NCI-H526 treated with DMSO at 0.1 percent for 48 hours (cell line): ENCODE measurements at regions not wholly inside any gene's neighbourhood (a gene's known extent, or its start where the extent isn't known, plus 50 kb on each side); places are given as distances from the start of the nearest gene placed in this dataset.
"Not testable (repeated sequence)": the region's sequence is repeated elsewhere in the genome, so short reads cannot be mapped to it uniquely, and the experiment has no call there.

Experiments used
- DNase-seq: peaks from one replicate; lab custom pipeline; 2025; lab: John Stamatoyannopoulos, UW

DNA sequence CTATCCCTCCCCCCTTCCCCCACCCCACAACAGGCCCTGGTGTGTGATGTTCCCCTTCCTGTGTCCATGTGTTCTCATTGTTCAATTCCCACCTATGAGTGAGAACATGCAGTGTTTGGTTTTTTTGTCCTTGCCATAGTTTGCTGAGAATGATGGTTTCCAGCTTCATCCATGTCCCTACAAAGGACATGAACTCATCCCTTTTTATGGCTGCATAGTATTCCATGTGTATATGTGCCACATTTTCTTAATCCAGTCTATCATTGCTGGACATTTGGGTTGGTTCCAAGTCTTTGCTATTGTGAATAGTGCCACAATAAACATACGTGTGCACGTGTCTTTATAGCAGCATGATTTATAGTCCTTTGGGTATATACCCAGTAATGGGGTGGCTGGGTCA, 52.3 kb upstream of the MAN1A2 start:
- DNase-seq, result not testable (repeated sequence)

- no peak for DNase-seq
Observed at GRCh38 chr1:117313555-117313954, 53.7 kb upstream of the MAN1A2 start.

DNA sequence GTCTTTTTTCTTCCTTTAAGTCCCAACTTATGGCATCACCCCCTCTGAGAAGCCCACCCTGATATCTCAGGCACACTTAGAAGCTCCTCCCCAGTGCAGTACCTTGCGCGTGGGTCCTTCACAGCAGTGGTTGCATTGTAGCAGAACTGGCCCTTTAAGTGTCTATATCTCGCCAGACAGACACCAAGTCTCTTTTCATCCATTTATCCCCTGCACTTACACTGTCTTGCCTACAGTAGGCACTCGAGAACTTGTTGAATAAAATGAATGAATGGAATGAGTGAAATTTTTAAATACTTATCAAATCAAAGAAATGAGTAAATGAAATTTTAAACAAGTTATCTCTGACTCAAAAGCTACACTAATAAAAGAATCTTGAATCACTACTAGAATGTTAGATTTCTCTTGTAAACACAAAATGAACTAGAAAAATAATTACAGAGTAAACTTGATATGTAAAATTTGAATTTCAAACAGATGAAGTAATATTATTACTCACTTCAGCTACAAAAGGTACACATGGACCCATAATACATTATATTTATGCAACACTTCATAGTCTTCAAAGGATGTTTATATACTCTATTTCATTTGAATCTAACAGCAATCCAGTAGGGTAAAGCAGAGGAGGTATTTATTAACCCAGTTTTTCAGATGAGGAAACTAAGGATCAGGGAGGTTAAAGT, 54.7 kb upstream of the MAN1A2 start:
- DNase-seq, result peak; percentile 15

DNA sequence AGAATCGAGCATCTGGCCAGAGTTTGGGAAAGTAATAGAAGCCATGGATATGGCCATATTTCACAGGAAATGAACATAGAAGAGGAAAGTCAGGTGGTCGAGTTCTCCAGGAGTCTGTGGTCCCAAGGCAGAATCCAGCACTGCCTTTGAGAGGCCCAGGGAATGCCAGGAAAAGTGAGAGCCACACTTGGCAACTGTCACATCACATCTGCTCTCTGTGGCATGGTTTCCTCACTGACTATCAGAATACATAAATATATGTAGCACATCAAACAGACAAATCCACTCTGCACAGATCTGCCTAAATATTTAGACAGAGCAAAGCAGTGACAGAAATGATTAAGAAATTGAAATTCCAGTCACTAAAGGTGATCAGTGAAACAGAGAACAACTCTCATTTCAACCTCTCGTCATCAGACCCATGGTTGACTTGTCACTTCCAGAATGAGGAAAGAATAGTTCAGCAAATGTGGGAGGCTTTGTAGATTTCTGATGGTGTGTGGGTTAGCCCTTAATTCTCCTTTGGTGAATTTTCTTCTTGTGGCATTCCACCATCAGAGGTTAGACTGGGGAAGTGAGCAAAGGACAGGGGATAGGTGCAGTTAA, 58.8 kb upstream of the MAN1A2 start:
- DNase-seq, result no peak

DNA sequence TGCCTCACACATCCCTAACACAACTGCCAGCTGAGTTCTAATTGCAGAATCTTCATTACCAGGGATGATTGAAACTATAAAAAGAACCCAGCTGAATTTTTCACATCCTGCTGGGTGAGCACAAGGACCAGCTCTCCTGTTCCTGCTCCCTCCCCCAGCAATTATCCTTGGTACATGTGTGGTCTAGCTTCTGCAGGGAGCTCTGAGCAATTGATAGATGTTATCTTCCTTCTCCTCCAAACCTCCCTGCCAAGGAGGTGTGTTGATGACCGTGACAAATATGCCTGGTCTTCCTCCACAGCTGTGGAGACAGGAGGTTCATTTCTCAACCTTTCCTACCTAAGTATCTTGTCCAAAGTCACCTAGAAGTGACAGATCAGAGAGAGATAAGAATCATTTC, 65.3 kb upstream of the MAN1A2 start:
- DNase-seq, result no peak

- DNase-seq, result not testable (repeated sequence)
Observed at GRCh38 chr1:117300183-117300582, 67.1 kb upstream of the MAN1A2 start.

DNA sequence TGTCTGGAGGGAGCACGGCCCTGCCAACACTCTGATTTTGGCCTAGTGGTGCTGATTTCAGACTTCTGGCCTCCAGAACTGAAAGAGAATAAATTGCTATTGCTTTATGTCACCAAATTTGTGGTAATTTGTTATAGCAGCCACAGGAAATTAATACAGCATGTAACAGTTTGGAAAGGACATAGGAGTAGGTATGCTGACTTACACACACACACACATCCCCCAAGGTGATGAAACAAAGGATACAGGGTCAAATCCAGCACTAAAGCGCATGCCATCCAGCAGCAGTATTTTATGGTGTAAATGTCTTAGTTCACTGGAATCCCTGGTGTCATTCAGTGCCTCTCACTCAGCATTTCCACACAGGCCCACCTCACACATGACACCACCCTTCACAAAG, 72.2 kb upstream of the MAN1A2 start:
- no peak for DNase-seq

DNA sequence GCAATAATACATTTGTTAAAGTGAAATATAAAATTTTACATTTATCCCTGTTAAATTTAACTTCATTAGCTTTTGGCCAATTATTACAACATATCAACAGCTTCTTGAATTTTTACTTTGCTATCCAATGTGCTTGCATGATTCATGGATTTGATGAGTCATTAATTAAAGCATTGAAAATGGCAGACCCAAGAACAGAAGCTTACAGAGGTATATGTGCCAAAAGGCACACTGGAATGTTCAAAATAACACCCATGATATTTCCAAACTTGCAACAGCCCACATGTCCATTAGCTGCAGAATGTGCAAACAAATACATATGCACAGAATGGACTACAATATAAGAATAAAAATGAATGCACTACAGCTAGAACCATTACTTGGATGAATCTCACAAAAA, 76.4 kb upstream of the MAN1A2 start:
- DNase-seq, result no peak

GRCh38 chr1:117289316-117289870, 77.9 kb upstream of the MAN1A2 start:
- no peak for DNase-seq

- DNase-seq, result no peak
Observed at GRCh38 chr1:117286562-117286961, 75.8 kb upstream of the VTCN1 start.

DNA sequence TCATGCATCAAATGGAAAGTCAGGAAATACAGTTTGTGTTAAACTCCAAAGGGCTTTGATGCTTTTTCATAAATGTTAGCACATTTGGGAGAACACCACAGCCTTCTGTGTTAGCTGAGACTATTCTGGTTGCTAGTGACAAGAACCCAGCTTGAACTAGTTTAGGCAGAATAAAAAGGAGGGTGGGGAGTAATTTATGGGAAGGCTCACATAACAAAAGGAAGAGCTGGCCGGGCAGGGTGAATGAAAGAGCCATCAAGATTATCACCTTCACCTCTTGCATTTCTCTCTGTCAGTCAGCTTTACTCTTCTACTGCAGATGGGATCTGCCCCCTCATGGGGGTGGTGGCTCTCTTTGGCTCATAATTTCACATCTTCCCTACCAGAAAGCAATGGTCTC, 75.4 kb upstream of the VTCN1 start:
- DNase-seq, result no peak

DNA sequence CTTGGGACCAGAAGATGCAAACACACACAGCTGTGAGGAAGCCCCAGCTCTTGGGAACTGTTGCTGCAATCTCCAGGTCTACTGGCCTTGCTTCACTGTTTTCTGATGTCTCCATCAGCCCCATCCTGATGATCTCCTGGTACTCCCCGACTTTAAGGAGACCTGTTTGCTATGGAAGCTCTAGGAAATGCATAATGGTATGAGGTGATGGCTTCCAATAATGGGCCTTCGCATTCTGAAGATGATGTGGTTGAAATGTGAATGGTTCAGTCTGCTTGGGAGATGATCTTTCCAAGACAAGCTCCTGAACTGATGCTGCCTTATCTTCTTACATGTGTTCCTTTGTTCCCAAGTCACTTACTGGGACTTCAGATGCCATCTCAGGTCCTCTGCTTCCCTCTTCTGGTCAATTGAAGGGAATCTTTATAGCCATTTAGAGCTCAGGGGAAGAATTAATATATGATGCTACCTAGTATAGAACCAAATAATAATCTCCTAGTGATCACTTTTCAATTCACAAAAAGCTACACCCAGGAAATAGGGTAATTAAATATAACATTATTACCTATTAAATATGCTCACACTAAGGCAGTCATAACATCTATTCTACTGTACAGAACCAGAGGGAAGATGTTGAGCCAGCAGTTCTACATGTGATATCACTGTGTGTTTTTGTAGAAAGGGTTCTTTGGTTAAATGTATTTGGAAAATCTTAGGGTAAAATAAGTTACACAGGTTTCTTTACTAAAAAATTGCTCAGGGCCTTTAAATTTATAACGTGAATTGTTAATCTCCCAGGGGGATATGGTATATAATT, 73.9 kb upstream of the VTCN1 start:
- peak; percentile 82 for DNase-seq

DNA sequence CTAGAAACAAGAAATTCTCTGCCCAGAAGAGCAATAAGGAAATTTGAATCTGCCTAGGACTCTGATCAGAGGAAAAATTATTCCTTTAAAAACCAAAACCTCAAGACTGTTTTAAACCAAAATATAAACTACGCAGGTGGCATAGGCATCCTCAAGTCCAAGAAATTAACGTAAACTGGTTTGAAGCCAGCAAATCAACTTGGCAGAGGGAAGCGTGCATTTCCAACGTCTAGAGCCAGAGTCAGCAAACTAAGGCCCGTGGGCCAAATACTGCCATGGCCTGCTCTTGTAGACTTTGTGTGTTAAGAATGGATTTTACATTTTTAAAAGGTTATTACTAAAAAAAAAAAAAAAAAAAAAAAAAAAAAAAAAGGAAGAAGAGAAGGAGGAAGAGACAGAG, 67.8 kb upstream of the VTCN1 start:
- DNase-seq, result no peak

- DNase-seq, result no peak
Observed at GRCh38 chr1:117275055-117275454, 64.3 kb upstream of the VTCN1 start.

- no peak for DNase-seq
Observed at GRCh38 chr1:117271959-117272358, 61.2 kb upstream of the VTCN1 start.

DNA sequence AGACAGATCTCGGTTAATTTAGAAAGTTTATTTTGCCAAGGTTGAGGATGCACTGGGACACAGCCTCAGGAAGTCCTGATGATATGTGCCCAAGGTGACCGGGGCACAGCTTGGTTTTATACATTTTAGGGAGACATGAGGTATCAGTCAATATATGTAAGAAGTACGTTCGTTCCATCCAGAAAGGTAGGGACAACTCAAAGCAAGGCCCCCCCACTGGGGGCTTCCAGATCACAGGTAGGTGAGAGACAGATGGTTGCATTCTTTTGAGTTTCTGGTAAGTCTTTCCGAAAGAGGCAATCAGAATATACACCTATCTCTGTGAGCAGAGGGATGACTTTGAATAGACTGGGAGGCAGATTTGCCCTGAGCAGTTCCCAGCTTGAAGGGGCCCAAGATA, 60.4 kb upstream of the VTCN1 start:
- DNase-seq, result no peak

DNA sequence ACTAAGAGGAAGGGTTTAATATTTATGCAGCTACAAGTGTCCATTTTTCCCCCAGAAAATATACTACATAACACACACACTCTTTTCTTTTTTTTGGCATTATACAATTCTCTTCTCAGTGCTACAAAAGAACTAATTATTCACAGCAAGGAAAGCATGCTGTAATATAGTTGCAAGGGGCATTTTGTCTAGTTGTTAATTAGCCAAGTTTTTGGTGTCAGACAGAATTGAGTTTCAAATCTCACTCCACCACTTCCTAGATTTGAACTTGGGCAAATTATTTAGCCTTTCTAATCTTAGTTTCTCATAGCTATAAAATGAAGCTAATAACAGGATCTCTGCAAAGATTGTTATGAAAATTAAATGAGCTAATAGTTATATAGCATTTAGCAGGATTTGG, 60.0 kb upstream of the VTCN1 start:
- DNase-seq, result no peak

GRCh38 chr1:117268535-117269455, 58.1 kb upstream of the VTCN1 start:
- DNase-seq, result no peak

DNA sequence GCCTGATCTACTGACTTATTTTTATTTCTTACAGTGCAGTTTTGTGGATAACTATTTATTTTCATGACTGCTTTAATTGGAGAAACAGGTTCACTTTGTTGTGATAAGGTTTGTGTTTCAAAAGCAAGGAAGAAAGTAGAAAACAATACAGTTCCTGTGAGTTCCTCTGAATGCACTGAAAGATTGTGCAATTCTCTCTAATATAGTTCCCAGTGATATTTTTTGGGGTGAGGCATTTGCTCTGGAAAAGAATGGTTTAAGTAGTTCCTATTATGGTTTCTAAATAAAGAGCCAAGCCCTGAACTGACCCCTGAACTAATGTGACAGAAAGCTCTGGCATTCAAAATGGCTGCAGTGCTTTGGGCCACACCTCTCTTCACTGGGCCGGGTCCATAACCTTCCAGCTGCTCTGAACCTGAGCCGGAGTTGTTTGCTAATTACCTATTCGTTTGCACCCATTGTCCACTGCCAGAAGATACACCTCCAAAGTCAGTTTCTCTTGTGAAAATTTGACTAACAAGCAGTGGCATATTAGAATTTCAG, 56.6 kb upstream of the VTCN1 start:
- DNase-seq, result peak; percentile 23

DNA sequence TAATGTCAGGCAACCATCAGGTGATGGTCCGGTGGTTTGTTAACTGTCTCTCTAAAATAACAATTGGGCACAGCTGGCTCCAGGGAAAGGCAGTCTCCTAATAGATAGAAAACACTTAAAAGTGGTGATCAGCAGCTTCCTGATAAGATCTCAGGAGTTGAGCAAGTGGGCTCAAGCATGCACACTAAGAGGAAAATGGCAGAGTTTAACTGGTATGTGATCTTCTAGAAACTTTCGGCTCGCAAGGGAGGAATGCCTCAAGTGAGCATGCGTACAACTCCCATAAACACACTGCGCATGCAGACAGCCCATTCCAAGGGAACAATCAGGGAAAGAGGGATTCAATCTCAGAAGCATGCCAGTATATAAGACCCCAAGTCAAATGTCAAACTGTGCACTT, 52.2 kb upstream of the VTCN1 start:
- no peak for DNase-seq

- no peak for DNase-seq
Observed at GRCh38 chr1:117261424-117261785, 50.7 kb upstream of the VTCN1 start.
